K562 (cell line): ENCODE measurements at regions not wholly inside any gene's neighbourhood (a gene's known extent, or its start where the extent isn't known, plus 50 kb on each side); places are given as distances from the start of the nearest gene placed in this dataset.

Experiments
- ATAC-seq: fragments of 200-7000 bp; cut with Tn5 transposase; 3 replicates; pipeline ENCODE4 v1.9.1; 2020; ENCODE audit warnings: moderate library complexity
- BruUV-seq: library from RNA; stranded (reverse); fragments of 400-500 nt; replicated peaks from 2 replicates; lab custom pipeline; 2021; lab: Mats Ljungman, UMichigan
- CTCF ChIA-PET: fragments of 300-600 bp; formaldehyde crosslinking; extraction: SDS; loops from one replicate; lab custom pipeline; 2021; ENCODE audit warnings: low intra/inter-chr PET ratio; lab: Yijun Ruan, JAX
- POLR2A ChIA-PET: fragments of 300-600, 350-650 bp; sonication (Branson Sonifier 250); formaldehyde crosslinking; extraction: SDS; loops from one replicate; lab custom pipeline; 2021; ENCODE audit warnings: antibody characterized with exemption, inconsistent platforms; lab: Yijun Ruan, JAX
- DNase-seq, 4 experiments: peaks; one replicate each; pipeline versions ENCODE4 v3.0.0 to v3.0.0-alpha.2; 2011 to 2018; ENCODE audit warnings: low spot score in 3 of 4, mixed read lengths in 3 of 4; ENCODE audit errors: extremely low read depth in 1 of 4
- FAIRE-seq: peaks from 2 replicates; lab custom pipeline; 2011; peaks lifted over from hg19 to GRCh38; lab: Jason Lieb, UNC
- H2AFZ ChIP-seq: 2 replicates; pipeline ENCODE4 v1.6.0; 2011; ENCODE audit warnings: low read depth, low read length, control low read depth, inconsistent platforms
- H3K27ac ChIP-seq: fragments of 200-600 bp; 3 replicates; pipeline ENCODE4 v1.8.0; 2011; ENCODE audit warnings: low read depth, mild to moderate bottlenecking, control low read depth, inconsistent platforms, low read length, moderate library complexity, mixed read lengths; ENCODE audit errors: extremely low read depth
- H3K27me3 ChIP-seq, 2 experiments: fragments of 300-600 bp in 1 of 2; 2 replicates in 1 of 2; 3 replicates in 1 of 2; pipeline versions ENCODE4 v1.6.0 to v1.8.0; 2011; ENCODE audit warnings: inconsistent platforms in 2 of 2, low read length in 2 of 2, mild to moderate bottlenecking in 1 of 2, mixed read lengths in 1 of 2, moderate library complexity in 1 of 2; ENCODE audit not compliant: control insufficient read depth in 2 of 2, insufficient read depth in 2 of 2
- H3K36me3 ChIP-seq: fragments of 300-600 bp; 3 replicates; pipeline ENCODE4 v1.8.0; 2011; ENCODE audit warnings: mild to moderate bottlenecking, low read length, inconsistent platforms; ENCODE audit not compliant: control insufficient read depth, insufficient read depth
- H3K4me1 ChIP-seq, 2 experiments: fragments of 200-600 bp in 1 of 2; replicated peaks in 1 of 2; 2 replicates in 1 of 2; 3 replicates in 1 of 2; pipeline versions ENCODE4 v1.5.1 to v1.8.0; 2011; ENCODE audit warnings: inconsistent platforms in 2 of 2, low read length in 2 of 2, mild to moderate bottlenecking in 1 of 2, mixed read lengths in 1 of 2, moderate library complexity in 1 of 2; ENCODE audit not compliant: control insufficient read depth in 2 of 2, insufficient read depth in 2 of 2
- H3K4me2 ChIP-seq: 2 replicates; pipeline ENCODE4 v1.6.1; 2011; ENCODE audit warnings: low read length, control low read depth, inconsistent platforms, mixed read lengths; ENCODE audit not compliant: insufficient read depth
- H3K4me3 ChIP-seq: fragments of 200-600 bp; sonication (generic), shearing (Covaris generic); 2 replicates; pipeline ENCODE4 v1.5.1; 2016; ENCODE audit warnings: control low read depth, inconsistent platforms
- H3K79me2 ChIP-seq: fragments of 200-600 bp; 3 replicates; pipeline ENCODE4 v1.8.0; 2011; ENCODE audit warnings: low read length, inconsistent platforms; ENCODE audit not compliant: control insufficient read depth, insufficient read depth
- H3K9ac ChIP-seq, 2 experiments: 2 replicates each; pipeline versions ENCODE4 v1.6.0 to v1.6.1; 2011; ENCODE audit warnings: low read depth in 2 of 2, low read length in 2 of 2, control low read depth in 1 of 2, inconsistent platforms in 1 of 2, mild to moderate bottlenecking in 1 of 2, mixed read lengths in 1 of 2; ENCODE audit not compliant: insufficient read depth in 1 of 2
- H3K9me1 ChIP-seq: one replicate; pipeline ENCODE4 v1.6.0; 2011; ENCODE audit warnings: inconsistent platforms, mild to moderate bottlenecking, low read length, moderate library complexity; ENCODE audit not compliant: control insufficient read depth, insufficient read depth
- H3K9me3 ChIP-seq: replicated peaks from 2 replicates; pipeline ENCODE4 v1.5.1; 2011; ENCODE audit warnings: low read depth, low read length, inconsistent platforms; ENCODE audit not compliant: control insufficient read depth, insufficient read depth
- H4K20me1 ChIP-seq: replicated peaks from 2 replicates; pipeline ENCODE4 v1.6.1; 2011; ENCODE audit warnings: low read length, inconsistent platforms, mixed read lengths; ENCODE audit not compliant: control insufficient read depth, insufficient read depth
- ATF3 ChIP-seq, 2 experiments: fragments of 450-650 bp in 1 of 2; sonication (generic) in 1 of 2; formaldehyde crosslinking in 1 of 2; IDR thresholded peaks in 1 of 2; conservative IDR thresholded peaks in 1 of 2; 2 replicates each; pipeline versions ENCODE4 v1.6.1 to v1.8.1; 2016 to 2023; ENCODE audit warnings: mild to moderate bottlenecking in 2 of 2, moderate library complexity in 2 of 2, inconsistent platforms in 1 of 2, missing genetic modification reagents in 1 of 2
- ATF7 ChIP-seq: fragments of 450-650 bp; IDR thresholded peaks from 2 replicates; pipeline ENCODE4 v1.7.1; 2014; ENCODE audit warnings: mild to moderate bottlenecking, moderate library complexity
- CC2D1A ChIP-seq: fragments of 450-650 bp; IDR thresholded peaks from 2 replicates; pipeline ENCODE4 v1.6.1; 2017; ENCODE audit warnings: mild to moderate bottlenecking
- EP300 ChIP-seq: IDR thresholded peaks from 2 replicates; pipeline ENCODE4 v1.6.1; 2012; ENCODE audit warnings: low read length, improper control_type of control experiment
- ESRRA ChIP-seq: fragments of 450-650 bp; IDR thresholded peaks from 2 replicates; pipeline ENCODE4 v1.6.1; 2014; ENCODE audit warnings: low read depth, mild to moderate bottlenecking, moderate library complexity, borderline replicate concordance
- FOXA1 ChIP-seq: fragments of 450-650 bp; IDR thresholded peaks from 2 replicates; pipeline ENCODE4 v1.6.1; 2016; ENCODE audit warnings: mild to moderate bottlenecking, borderline replicate concordance
- MAFG ChIP-seq: fragments of 450-650 bp; conservative IDR thresholded peaks from 2 replicates; pipeline ENCODE4 v1.6.1; 2016; ENCODE audit warnings: missing genetic modification characterization, missing compliant biosample characterization
- MITF ChIP-seq: IDR thresholded peaks from 2 replicates; pipeline ENCODE4 v1.6.1; 2014; ENCODE audit warnings: antibody characterized with exemption
- NR4A1 ChIP-seq, 2 experiments: fragments of 250-450 bp in 1 of 2; fragments of 450-650 bp in 1 of 2; sonication (Bioruptor Pico) in 1 of 2; IDR thresholded peaks; 2 replicates each; pipeline versions ENCODE4 v1.4.0 to v1.6.1; 2016 to 2020; ENCODE audit warnings: mild to moderate bottlenecking in 2 of 2, missing compliant biosample characterization in 1 of 2, missing genetic modification characterization in 1 of 2, moderate library complexity in 1 of 2
- SMAD4 ChIP-seq: fragments of 250-450 bp; sonication (Bioruptor Pico); conservative IDR thresholded peaks from 2 replicates; pipeline ENCODE4 v1.8.0; 2021; ENCODE audit warnings: inconsistent platforms, mild to moderate bottlenecking, moderate library complexity
- SMARCE1 ChIP-seq: fragments of 450-650 bp; IDR thresholded peaks from 2 replicates; pipeline ENCODE4 v1.7.1; 2016; ENCODE audit warnings: mild to moderate bottlenecking
- TEAD4 ChIP-seq, 2 experiments: sonication (generic) in 1 of 2; formaldehyde crosslinking in 1 of 2; IDR thresholded peaks; 2 replicates each; pipeline versions ENCODE4 v1.6.1 to v1.8.0; 2012 to 2022; ENCODE audit warnings: borderline replicate concordance in 1 of 2, inconsistent platforms in 1 of 2, low read length in 1 of 2, mild to moderate bottlenecking in 1 of 2, missing genetic modification reagents in 1 of 2
- ZNF224 ChIP-seq: sonication (generic); formaldehyde crosslinking; IDR thresholded peaks from 2 replicates; pipeline ENCODE4 v1.8.0; 2022; ENCODE audit warnings: mild to moderate bottlenecking, missing genetic modification reagents
- ZNF766 ChIP-seq: fragments of 200-800 bp; sonication (Bioruptor generic); conservative IDR thresholded peaks from 2 replicates; pipeline ENCODE4 v1.6.1; 2016; ENCODE audit warnings: missing genetic modification characterization, missing compliant biosample characterization
- WGBS: fragments of 100-300 bp; shearing (Covaris generic); methylation state at CpG from one replicate; pipeline ENCODE4 v1.1.6; 2016; ENCODE audit warnings: low coverage, mixed read lengths; ENCODE audit not compliant: insufficient coverage; ENCODE audit errors: missing lambda C conversion rate; 5-methylcytosine and 5-hydroxymethylcytosine counted together
- in situ Hi-C: fragments of 300-500 bp; cut with MboI; formaldehyde crosslinking; loops from 4 replicates; pipeline ENCODE4 v1.15.0; 2018; ENCODE audit warnings: inconsistent platforms, mixed read lengths
- intact Hi-C: fragments of 100-400 bp; cut with micrococcal nuclease; formaldehyde crosslinking; loops from 2 replicates; pipeline ENCODE4 v1.14.2; 2022

DNA sequence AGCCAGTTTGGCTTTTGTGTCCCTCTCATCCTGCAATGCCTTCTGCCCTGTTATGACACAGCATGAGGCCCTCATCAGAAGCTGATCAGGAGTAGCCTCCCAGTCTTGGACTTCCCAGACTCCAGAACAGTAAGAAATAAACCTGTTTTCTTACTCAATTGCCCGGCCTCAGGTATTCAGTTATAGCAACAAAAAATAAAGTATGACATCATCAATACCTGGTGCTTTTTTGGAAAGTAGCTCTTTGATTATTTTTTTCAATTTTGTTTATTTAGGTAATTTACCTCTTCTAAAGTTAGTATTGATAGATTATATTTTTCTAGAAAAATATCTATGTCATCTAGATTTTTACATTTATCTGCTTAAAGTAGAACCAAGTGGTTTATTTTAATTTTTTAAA lies 112.8 kb upstream of the CES5A start:
- DNase-seq (no peak), ATAC-seq (no peak), FAIRE-seq (no peak)
- no peak overlapping the region for H3K27ac ChIP-seq
- no peaks in the 10 kb centered on the region for H3K36me3 ChIP-seq
- no peaks in the 10 kb centered on the region for H3K27me3 ChIP-seq
- H4K20me1 ChIP-seq = no peaks in the 10 kb centered on the region
- CTCF ChIA-PET = no interaction called here
- POLR2A ChIA-PET = no interaction called here
- in situ Hi-C loops (no loop called here), intact Hi-C loops (no loop called here)
- no peak overlapping the region for H2AFZ ChIP-seq
- H3K4me2 ChIP-seq = no peak overlapping the region
- WGBS = 12% methylated on average over 1 of the region's 1 CpG
- H3K9me1 ChIP-seq = no peaks in the 10 kb centered on the region
- no peaks in the 10 kb centered on the region; a peak in 1 of 5 replicates for H3K4me1 ChIP-seq
- no peaks in the 10 kb centered on the region for H3K79me2 ChIP-seq
- H3K9ac ChIP-seq = no peak overlapping the region
- H3K9me3 ChIP-seq = no peaks in the 10 kb centered on the region
- TF ChIP-seq ATF7 = peak; percentile 43; the same call in 1 of the 2 replicates
- TF ChIP-seq ATF3 (IDR thresholded peaks at IDR 0.05) = peak; percentile 56; the same call in 1 of the 2 replicates
- no peak for TF ChIP-seq ATF3 (CRISPR knock-in tag; conservative IDR thresholded peaks at IDR 0.05)
- no peak for TF ChIP-seq CC2D1A
- TF ChIP-seq NR4A1 (CRISPR knock-in tag; IDR thresholded peaks at IDR 0.05) = no peak
- no peak for TF ChIP-seq NR4A1 (tag; IDR thresholded peaks at IDR 0.05)
- no peak overlapping the region for H3K4me3 ChIP-seq
- BruUV-seq = no TSS peak

DNA sequence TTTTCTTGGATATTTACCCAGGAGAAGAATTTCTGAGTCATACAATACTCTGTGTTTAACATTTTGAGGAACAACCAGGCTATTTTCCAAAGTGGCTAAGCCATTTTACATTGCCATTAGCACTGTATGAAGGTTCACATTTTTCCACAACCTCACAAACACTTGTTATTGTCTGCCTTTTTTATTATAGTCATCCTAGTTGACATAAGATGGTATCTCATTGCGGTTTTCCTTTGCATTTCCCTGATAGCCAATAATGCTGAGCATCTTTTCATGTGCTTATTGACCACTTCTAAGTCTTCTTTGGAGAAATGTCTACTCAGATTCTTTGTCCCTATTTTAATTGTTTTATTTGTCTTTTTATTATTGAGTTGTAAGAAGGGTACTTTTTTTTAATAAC lies 107.4 kb upstream of the CES5A start:
- ChIA-PET CTCF (no interaction called here), POLR2A (no interaction called here)
- Histone ChIP-seq H3K9me1 (no peaks in the 10 kb centered on the region), H3K36me3 (no peaks in the 10 kb centered on the region), H3K4me1 (no peaks in the 10 kb centered on the region; a peak in 2 of 5 replicates), H3K4me3 (no peak overlapping the region), H2AFZ (no peak overlapping the region), H3K9ac (no peak overlapping the region), H3K4me2 (no peak overlapping the region), H3K9me3 (no peaks in the 10 kb centered on the region), H4K20me1 (no peaks in the 10 kb centered on the region), H3K27me3 (no peaks in the 10 kb centered on the region), H3K79me2 (no peaks in the 10 kb centered on the region), H3K27ac (no peak overlapping the region)
- in situ Hi-C loops = no loop called here
- WGBS = 0% methylated on average over 1 of the region's 1 CpG
- DNase-seq (no peak), ATAC-seq (no peak), FAIRE-seq (no peak)
- intact Hi-C loops = no loop called here
- BruUV-seq = no TSS peak
- TF ChIP-seq MAFG (tag) (peak; percentile 22; the same call in 1 of the 2 replicates), ESRRA (peak; percentile 90; the same call in 1 of the 2 replicates), ZNF224 (CRISPR knock-in tag) (no peak), SMARCE1 (peak; percentile 53; the same call in 1 of the 2 replicates), EP300 (peak; percentile 64; the same call in 1 of the 2 replicates), SMAD4 (CRISPR knock-in tag) (peak; percentile 35), MITF (no peak), FOXA1 (0 out of 2 replicates have a peak, but pooled peaks have one; percentile 6), ZNF766 (peak; percentile 57; the same call in 1 of the 2 replicates), TEAD4 (IDR thresholded peaks at IDR 0.05; ENCODE audit: low read length) (0 out of 2 replicates have a peak, but pooled peaks have one; percentile 36), TEAD4 (CRISPR knock-in tag; IDR thresholded peaks at IDR 0.05; ENCODE audit: borderline replicate concordance) (no peak)
